NCI-H2227 (cell line): ENCODE measurements at regions not wholly inside any gene's neighbourhood (a gene's known extent, or its start where the extent isn't known, plus 50 kb on each side); places are given as distances from the start of the nearest gene placed in this dataset.

Source experiments
- DNase-seq: peaks from one replicate; lab custom pipeline; 2025; ENCODE audit not compliant: unreplicated experiment; lab: John Stamatoyannopoulos, UW

GRCh38 chr3:72350761-72351505, 497.3 kb downstream of the SHQ1 start:
- no peak for DNase-seq

GRCh38 chr3:72348357-72348756, 499.9 kb downstream of the SHQ1 start:
- DNase-seq, result no peak

- DNase-seq, result no peak
These were observed 500.4 kb downstream of the SHQ1 start for GRCh38 chr3:72347819-72348319.

GRCh38 chr3:72346526-72346926, 501.7 kb downstream of the SHQ1 start:
- DNase-seq, result no peak

GRCh38 chr3:72345980-72346379, 502.3 kb downstream of the SHQ1 start:
- DNase-seq, result no peak

- DNase-seq, result no peak
These were observed 502.9 kb downstream of the SHQ1 start for GRCh38 chr3:72345237-72345878.

GRCh38 chr3:72344647-72345046, 503.6 kb downstream of the SHQ1 start:
- no peak for DNase-seq

- no peak for DNase-seq
These were observed 504.0 kb downstream of the SHQ1 start for GRCh38 chr3:72344236-72344635.

GRCh38 chr3:72343078-72343477, 505.2 kb downstream of the SHQ1 start:
- no peak for DNase-seq

GRCh38 chr3:72342450-72342849, 505.8 kb downstream of the SHQ1 start:
- no peak for DNase-seq

GRCh38 chr3:72341920-72342319, 506.3 kb downstream of the SHQ1 start:
- no peak for DNase-seq

- DNase-seq, result no peak
These were observed 506.9 kb downstream of the SHQ1 start for GRCh38 chr3:72341380-72341770.

- no peak for DNase-seq
These were observed 507.5 kb downstream of the SHQ1 start for GRCh38 chr3:72340476-72341379.

- no peak for DNase-seq
These were observed 508.2 kb downstream of the SHQ1 start for GRCh38 chr3:72340056-72340455.

- DNase-seq, result no peak
These were observed 508.6 kb downstream of the SHQ1 start for GRCh38 chr3:72339670-72340030.

- DNase-seq, result no peak
These were observed 509.1 kb downstream of the SHQ1 start for GRCh38 chr3:72338942-72339669.

- DNase-seq, result no peak
These were observed 509.9 kb downstream of the SHQ1 start for GRCh38 chr3:72338082-72338941.

- DNase-seq, result no peak
These were observed 510.8 kb downstream of the SHQ1 start for GRCh38 chr3:72337480-72337855.

- peak; percentile 70 for DNase-seq
These were observed 511.3 kb downstream of the SHQ1 start for GRCh38 chr3:72336821-72337479.
